ENCODE measurements at regions not wholly inside any gene's neighbourhood (a gene's known extent, or its start where the extent isn't known, plus 50 kb on each side); places are given as distances from the start of the nearest gene placed in this dataset.

- CTCF ChIA-PET (ENCODE audit: unreplicated experiment), result no interaction called here
Measured at GRCh38 chr20:56993020-56993559, 273.4 kb downstream of the BMP7 start.

GRCh38 chr20:56994006-56994405, 272.4 kb downstream of the BMP7 start:
- H3K4me3 ChIP-seq (ENCODE audit: low read depth, low read length, poor library complexity, severe bottlenecking), result no peak overlapping the region
- ChIA-PET CTCF (ENCODE audit: unreplicated experiment) (interaction anchor here (1.1 kb wide), 1 partner anchor 443 kb away, joined by 3 read pairs; no protein-coding TSS in a partner anchor), POLR2A (no interaction called here)
- intact Hi-C loops (cut with micrococcal nuclease; ENCODE audit: unreplicated experiment), result no loop called here
- no peaks in the 10 kb centered on the region for H3K9me2 ChIP-seq (ENCODE audit: insufficient read depth, low read length)
- no peak overlapping the region for H3K27ac ChIP-seq (ENCODE audit: low read depth, low read length, poor library complexity, severe bottlenecking)
- H2AFZ ChIP-seq (ENCODE audit: low read length), result no peak overlapping the region
- H4K20me1 ChIP-seq (ENCODE audit: insufficient read depth, low read length), result no peaks in the 10 kb centered on the region
- no peak overlapping the region for H3K4me2 ChIP-seq (ENCODE audit: low read length)
- H3K9me3 ChIP-seq (ENCODE audit: low read length), result peaks cover 9% of the 10 kb centered on the region; the same call in 1 of the 2 replicates
- H3K36me3 ChIP-seq (ENCODE audit: insufficient read depth, low read length), result no peaks in the 10 kb centered on the region
- no peak for TF ChIP-seq EZH2phosphoT487 (IDR thresholded peaks at IDR 0.05; ENCODE audit: borderline replicate concordance, low read depth, low read length)
- TF ChIP-seq CTCF (conservative IDR thresholded peaks at IDR 0.05; ENCODE audit: low read length), result no peak
- no peak for DNase-seq (ENCODE audit: low spot score)
- no TSS peak for BruUV-seq (replicated peaks)
- H3K4me1 ChIP-seq (ENCODE audit: insufficient read depth, low read length, poor library complexity, severe bottlenecking), result no peaks in the 10 kb centered on the region
- H3K79me2 ChIP-seq (ENCODE audit: insufficient read depth, low read depth, low read length), result no peaks in the 10 kb centered on the region

More at GRCh38 chr20:56993020-56993559, 273.4 kb downstream of the BMP7 start:
- H3K9me2 ChIP-seq (ENCODE audit: insufficient read depth, low read length), result no peaks in the 10 kb centered on the region
- no peaks in the 10 kb centered on the region for H3K36me3 ChIP-seq (ENCODE audit: insufficient read depth, low read length)
- DNase-seq (ENCODE audit: low spot score), result no peak
- H3K4me1 ChIP-seq (ENCODE audit: insufficient read depth, low read length, poor library complexity, severe bottlenecking), result no peaks in the 10 kb centered on the region
- H3K9me3 ChIP-seq (ENCODE audit: low read length), result no peaks in the 10 kb centered on the region
- H4K20me1 ChIP-seq (ENCODE audit: insufficient read depth, low read length), result no peaks in the 10 kb centered on the region
- TF ChIP-seq CTCF (conservative IDR thresholded peaks at IDR 0.05; ENCODE audit: low read length) (no peak), EZH2phosphoT487 (IDR thresholded peaks at IDR 0.05; ENCODE audit: borderline replicate concordance, low read depth, low read length) (no peak)
- no TSS peak for BruUV-seq (replicated peaks)
- no peak overlapping the region for H3K4me2 ChIP-seq (ENCODE audit: low read length)
- H2AFZ ChIP-seq (ENCODE audit: low read length), result no peak overlapping the region
- H3K4me3 ChIP-seq (ENCODE audit: low read depth, low read length, poor library complexity, severe bottlenecking), result no peak overlapping the region
- H3K27ac ChIP-seq (ENCODE audit: low read depth, low read length, poor library complexity, severe bottlenecking), result no peak overlapping the region
- POLR2A ChIA-PET, result no interaction called here
- intact Hi-C loops (cut with micrococcal nuclease; ENCODE audit: unreplicated experiment), result no loop called here
- H3K79me2 ChIP-seq (ENCODE audit: insufficient read depth, low read depth, low read length), result no peaks in the 10 kb centered on the region

- Histone ChIP-seq H3K79me2 (ENCODE audit: insufficient read depth, low read depth, low read length) (no peaks in the 10 kb centered on the region), H2AFZ (ENCODE audit: low read length) (no peak overlapping the region), H3K9me2 (ENCODE audit: insufficient read depth, low read length) (no peaks in the 10 kb centered on the region), H3K27ac (ENCODE audit: low read depth, low read length, poor library complexity, severe bottlenecking) (no peak overlapping the region), H3K4me1 (ENCODE audit: insufficient read depth, low read length, poor library complexity, severe bottlenecking) (no peaks in the 10 kb centered on the region), H3K36me3 (ENCODE audit: insufficient read depth, low read length) (no peaks in the 10 kb centered on the region), H4K20me1 (ENCODE audit: insufficient read depth, low read length) (no peaks in the 10 kb centered on the region), H3K4me2 (ENCODE audit: low read length) (no peak overlapping the region), H3K4me3 (ENCODE audit: low read depth, low read length, poor library complexity, severe bottlenecking) (no peak overlapping the region), H3K9me3 (ENCODE audit: low read length) (peaks cover 13% of the 10 kb centered on the region; the same call in 1 of the 2 replicates)
- POLR2A ChIA-PET, result no interaction called here
- TF ChIP-seq EZH2phosphoT487 (IDR thresholded peaks at IDR 0.05; ENCODE audit: borderline replicate concordance, low read depth, low read length), result no peak
- no peak for TF ChIP-seq CTCF (conservative IDR thresholded peaks at IDR 0.05; ENCODE audit: low read length)
- intact Hi-C loops (cut with micrococcal nuclease; ENCODE audit: unreplicated experiment), result loop anchor here (5.0 kb wide), 1 partner anchor 443 kb away; no protein-coding TSS in a partner anchor
- CTCF ChIA-PET (ENCODE audit: unreplicated experiment), result interaction anchor here (1.1 kb wide), 1 partner anchor 445 kb away, joined by 3 read pairs; no protein-coding TSS in a partner anchor
- BruUV-seq (replicated peaks), result no TSS peak
- DNase-seq (ENCODE audit: low spot score), result no peak
Measured at GRCh38 chr20:56995149-56995548, 271.3 kb downstream of the BMP7 start.

Measured in OCI-LY7 (cell line).